ENCODE measurements at regions not wholly inside any gene's neighbourhood (a gene's known extent, or its start where the extent isn't known, plus 50 kb on each side); places are given as distances from the start of the nearest gene placed in this dataset.
"Not testable (repeated sequence)": the region's sequence is repeated elsewhere in the genome, so short reads cannot be mapped to it uniquely, and the experiment has no call there.

DNA sequence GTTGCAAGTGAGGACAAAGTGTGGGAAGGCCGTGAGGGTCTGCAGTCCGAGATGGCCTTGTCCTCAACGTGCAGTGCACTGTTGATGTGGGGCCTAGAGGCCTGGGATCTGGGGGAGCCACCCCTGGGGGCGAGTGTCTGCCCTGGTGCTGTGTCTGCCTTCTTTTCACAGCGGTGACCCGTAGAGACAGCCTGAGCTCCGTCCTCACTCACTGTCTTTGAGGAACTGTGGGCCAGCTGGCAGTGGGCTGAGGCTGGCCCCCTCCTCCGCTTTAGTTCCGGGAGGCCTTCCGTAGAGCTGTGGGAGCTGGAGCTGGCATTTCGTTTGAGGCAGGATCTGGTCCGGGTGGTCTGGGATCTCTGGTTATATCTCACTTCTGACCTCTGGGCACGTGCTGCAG is 1370.6 kb downstream of the CDH12 start:
- DNase-seq, result not testable (repeated sequence)

DNA sequence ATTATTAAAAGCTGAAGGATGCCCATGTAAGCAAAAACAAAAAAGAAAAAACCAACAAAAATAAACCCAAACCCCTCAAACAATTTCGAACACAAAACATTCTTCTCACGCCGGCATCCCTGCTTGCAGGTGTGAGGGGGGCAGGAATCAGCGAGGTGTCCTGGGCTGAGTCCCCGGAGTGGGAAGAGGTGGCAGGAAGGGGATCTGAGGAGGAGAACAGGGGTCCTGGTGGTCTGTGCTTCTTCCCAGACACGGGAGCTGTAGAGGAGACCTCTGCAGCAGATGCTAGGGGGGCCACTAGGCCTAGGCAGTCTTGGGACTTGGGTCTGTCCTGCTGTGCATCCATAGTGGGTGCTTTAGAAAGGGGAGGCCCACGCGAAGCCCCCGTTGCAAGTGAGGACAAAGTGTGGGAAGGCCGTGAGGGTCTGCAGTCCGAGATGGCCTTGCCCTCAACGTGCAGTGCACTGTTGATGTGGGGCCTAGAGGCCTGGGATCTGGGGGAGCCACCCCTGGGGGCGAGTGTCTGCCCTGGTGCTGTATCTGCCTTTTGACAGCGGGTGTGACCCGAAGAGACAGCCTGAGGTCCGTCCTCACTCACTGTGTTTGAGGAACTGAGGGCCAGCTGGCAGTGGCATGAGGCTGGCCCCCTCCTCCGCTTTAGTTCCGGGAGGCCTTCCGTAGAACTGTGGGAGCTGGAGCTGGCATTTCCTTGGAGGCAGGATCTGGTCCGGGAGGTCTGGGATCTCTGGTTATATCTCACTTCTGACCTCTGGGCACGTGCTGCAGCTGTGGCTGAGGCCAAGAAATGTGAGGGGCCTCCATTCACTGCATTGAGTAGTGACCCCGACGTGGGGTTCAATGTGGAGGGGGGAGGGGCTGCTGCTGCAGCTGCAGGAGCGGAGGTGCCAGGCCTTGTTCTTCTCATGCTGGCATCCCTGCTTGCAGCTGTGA is 1371.5 kb downstream of the CDH12 start:
- DNase-seq, result not testable (repeated sequence)

DNA sequence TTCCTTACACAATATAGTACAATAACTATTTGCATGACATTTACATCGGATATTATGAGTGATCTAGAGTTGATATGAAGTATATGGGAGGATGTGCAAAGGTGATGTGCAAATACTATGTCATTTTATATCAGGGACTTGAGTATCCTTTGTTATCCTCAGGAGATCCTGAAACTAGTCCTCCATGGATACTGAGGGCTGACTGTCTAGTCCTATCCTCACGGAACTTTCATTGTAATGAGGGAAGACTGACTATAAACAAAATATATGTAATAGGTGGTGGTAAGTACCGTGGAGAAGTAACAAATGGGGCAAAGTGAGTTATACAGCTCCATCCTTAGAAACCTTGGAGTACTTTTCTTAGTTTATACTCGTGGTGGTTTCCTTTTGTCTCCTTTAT is 1373.1 kb downstream of the CDH12 start:
- not testable (repeated sequence) for DNase-seq

DNA sequence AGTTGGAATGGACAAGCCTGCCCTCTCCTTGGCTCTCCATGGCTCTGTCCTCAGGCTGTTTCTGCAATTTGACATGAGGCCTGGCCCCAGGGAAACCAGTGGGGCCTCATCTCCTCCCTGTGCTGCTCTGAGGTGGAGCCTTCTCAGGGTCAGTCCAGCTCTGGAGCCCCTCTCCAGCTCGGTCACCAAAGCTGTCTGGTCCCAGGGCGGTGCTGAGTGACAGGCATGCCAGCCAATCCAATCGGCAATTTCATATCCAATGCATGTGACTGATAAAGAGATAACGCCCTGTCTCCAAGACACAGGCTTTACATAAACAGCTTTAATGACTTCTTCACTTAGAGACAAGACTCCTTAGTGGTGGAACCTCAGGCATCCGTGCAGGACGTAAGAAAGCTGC is 1379.2 kb downstream of the CDH12 start:
- DNase-seq, result not testable (repeated sequence)

DNA sequence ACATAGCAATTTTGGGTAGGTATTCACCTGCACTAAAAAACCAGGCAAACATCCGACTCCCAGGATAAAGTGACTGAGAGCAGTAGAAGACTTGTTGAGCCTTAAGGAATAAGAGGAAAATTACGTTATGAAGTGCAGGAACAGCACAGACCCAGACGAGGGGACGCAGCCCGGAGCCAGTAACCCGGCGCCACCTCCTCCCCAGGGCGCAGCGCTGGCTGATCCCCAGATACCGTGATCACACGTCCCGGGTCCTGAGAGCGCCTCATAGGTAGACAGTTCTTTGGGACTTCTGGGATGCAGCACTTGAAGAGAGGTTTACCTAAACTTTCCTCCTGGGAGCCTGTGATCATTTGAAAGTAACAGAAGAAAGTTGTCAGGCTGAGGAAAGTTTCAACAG is 1379.7 kb downstream of the CDH12 start:
- not testable (repeated sequence) for DNase-seq

DNA sequence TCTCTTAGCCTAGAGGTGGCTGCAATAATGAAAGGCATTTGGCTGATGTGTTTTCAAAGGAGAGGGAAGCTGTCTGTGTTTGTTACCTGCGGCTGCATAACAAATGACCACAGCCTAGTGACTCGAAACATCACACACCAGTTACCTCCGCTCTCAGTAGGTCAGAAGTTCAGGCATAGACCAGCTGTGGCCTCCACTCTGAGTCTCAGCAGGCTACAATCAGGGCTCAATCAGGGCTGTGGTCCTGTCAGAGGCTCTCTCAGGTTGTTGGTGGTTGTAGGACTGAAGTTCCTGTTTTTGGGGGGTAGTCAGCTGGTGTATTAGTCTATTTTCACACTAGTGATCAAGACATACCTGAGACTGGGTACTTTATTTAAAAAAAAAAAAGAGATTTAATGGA is 1381.5 kb downstream of the CDH12 start:
- not testable (repeated sequence) for DNase-seq

DNA sequence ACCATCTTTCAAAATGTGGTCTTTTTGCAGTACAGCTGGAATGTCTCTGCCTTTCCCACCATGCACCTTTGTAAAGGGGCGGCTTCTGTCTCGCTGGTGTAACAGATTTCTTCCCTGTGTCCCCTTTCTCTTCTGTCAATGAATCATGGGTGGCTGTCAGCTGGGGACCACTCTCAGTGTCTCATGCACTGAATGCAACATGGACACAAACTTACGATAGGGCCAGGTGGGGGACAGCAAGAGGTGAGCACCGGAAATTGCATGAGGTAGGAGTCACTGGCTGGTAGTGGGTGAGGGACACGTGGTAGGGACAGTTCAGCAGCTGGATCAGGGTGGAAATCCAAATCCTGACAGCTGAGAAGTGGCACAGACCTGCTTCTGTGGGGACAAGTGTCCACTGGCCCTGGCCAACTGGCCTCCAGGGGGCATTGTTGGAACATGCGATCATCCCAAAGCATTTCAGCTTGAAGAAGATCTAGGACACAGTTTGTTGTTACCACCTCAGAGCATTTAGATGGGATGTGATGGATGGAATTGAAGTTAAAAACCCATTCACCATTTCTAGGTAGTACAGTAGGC is 1383.5 kb downstream of the CDH12 start:
- not testable (repeated sequence) for DNase-seq

DNA sequence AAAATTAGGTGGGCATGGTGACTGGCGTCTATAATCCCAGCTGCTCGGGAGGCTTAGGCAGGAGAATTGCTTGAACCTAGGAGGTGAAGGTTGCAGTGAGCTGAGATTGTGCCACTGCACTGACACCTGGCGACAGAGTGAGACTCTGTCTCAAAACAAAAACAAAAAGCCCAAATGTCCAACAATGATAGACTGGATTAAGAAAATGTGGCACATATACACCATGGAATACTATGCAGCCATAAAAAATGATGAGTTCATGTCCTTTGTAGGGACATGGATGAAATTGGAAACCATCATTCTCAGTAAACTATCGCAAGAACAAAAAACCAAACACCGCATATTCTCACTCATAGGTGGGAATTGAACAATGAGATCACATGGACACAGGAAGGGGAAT is 1385.6 kb downstream of the CDH12 start:
- not testable (repeated sequence) for DNase-seq

DNA sequence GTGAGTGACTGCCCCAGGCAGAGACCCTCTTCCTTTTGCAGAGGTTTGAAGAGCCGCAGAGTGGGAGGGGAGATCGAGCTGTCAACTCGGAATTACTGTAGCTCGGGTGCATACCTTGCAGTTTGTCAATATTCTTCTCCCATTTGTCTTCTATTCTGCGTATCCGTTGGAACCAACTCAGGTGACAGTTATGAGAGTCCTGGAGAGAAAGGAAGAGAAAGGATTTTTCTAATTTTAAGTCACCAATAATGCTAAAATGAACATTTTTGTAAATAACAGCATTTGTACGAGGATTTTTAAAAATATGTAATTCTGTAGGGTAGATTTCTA is 1393.4 kb downstream of the CDH12 start:
- not testable (repeated sequence) for DNase-seq

DNA sequence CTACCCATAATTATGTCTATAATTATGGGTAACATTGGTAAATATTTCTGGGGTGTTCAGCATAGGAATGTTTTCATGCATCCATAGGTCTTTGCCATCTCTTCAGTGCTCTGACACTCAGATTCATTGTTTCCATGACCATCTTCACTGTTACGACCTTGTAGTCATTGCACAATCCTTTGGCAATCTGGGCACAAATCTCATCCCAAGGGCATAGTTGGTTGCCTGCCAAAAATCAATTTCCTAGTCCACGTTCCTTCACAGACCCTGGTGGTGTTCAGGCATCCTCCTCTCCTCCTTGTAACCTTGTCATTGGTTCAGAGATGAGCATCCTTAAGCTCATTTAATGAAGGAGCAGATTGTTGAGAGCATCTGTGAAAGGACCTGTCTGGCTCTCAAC is 1400.7 kb downstream of the CDH12 start:
- DNase-seq, result no peak

DNA sequence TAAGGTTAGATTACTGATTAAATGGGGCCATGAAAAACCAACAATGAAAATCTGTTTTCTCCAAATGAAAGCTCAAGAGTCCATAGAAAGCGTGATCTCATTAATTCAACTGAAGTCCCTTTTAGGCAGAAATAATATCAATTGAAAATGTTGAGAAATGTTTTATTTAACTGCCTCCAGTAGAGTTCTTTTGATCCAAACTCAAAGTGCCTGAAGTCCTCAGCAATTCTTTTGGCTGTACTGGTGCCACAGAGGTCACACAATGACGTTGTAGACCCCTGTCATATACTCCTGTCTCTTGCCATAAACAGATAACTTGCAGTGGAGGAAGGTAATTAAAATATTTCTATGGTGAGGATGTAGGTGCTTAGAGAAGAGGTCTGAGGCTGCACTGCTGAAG is 1420.5 kb downstream of the CDH12 start:
- DNase-seq, result no peak

DNA sequence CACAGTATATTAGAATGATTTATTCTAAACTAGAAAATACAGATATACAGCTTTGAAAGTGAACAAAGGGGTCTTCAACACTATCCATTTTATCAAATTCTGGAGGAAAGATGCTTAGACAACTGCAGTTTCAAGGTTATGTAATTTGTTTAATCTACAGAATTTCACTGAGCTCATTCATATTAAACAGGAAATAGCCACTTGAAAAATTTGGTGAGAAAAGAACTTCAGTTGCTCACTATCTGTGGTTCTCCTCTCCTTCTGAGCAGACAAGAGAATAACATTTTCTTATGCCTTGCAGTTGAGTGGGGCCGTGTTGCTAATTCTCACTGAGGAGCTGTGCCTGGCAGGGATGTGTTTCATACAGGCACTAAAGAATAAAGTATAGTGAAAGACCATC is 1428.2 kb downstream of the CDH12 start:
- DNase-seq, result no peak

DNA sequence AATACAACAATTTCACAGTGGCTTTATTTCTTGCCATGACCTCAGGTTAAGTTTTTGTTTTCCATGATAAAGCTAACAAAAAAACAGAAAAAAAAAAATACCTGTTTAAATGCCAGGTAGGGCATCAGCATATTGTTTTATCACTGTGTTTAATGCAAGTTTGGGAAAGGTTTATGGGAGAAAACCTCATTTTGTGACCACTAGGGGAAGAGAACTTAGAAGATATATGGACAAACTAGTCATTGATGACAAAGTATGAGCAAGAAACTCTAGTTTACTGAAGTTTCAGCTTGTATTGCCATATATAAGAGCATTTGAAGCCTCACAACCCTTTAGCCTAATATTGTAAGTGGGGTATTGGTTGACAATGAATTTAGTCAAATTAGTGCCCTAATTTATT is 1431.4 kb upstream of the CDH18 start:
- no peak for DNase-seq

DNA sequence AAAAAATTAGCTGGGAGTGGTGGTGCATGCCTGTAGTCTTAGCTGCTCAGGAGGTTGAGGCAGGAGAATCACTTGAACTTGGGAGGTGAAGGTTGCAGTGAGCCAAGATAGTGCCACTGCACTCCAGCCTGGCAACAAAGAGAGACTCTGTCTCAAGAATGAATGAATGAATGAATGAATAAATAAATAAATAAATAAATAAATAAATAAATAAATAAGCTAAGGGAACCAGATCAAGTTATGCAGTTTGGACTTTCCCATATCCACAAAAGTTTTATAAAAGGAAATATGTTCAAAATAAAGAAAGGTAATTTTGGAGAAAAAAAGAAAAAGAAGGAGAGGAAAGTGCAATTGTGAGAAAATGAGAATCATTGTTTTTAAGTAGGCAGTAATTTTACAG is 1414.1 kb upstream of the CDH18 start:
- not testable (repeated sequence) for DNase-seq

DNA sequence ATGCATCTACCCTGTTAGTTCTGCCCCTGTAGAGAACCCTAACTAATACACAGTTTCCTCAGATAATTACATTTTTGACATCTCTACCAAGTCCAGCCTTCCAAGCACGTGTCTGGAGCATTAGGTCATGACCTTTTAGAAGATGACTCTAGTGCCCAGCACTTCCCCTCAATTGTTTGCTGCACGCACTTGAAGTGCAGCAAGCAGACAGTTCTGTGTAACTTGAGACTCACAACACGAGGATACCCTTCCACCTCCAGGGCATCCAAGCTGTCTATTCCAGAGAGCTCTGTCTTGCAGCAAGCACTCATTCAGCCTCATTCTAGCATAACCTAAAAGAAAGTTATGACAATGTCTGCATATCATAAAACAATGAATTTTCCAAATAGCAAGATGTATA is 1410.5 kb upstream of the CDH18 start:
- DNase-seq, result no peak

DNA sequence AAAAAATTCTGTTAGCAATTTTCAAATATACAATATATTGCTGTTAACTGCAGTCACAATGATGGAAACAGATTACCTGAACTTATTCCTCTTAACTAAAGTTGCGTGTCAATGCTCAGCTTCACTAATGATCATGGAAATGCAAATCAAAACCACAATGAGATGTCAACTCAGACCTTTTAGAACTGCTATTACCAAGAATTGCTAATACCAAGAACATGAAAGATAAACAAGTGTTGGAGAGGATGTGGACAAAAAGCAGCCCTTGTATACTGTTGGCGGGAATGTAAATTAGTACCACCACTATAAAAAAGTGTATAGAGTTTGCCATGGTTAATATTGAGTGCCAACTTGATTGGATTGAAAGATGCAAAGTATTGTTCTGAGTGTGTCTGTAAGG is 1409.7 kb upstream of the CDH18 start:
- no peak for DNase-seq

DNA sequence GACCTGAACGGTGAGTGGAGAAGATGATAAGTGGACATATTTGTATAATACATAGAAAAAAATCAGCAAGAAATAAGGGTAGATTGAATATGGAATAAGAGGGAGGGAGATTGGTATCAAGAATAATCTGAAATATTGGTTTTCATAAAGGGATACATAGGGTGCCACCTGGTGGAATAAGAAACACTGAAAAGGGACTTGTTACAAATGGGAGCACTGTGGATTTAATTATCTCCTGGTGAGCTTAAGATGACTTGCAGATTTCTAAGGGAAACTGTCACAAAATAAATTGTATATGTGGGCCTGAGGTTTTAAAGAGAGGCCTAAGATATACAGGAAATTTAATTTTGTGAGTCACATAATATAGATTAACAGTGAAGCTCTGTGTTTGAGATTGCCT is 1403.5 kb upstream of the CDH18 start:
- DNase-seq, result no peak

DNA sequence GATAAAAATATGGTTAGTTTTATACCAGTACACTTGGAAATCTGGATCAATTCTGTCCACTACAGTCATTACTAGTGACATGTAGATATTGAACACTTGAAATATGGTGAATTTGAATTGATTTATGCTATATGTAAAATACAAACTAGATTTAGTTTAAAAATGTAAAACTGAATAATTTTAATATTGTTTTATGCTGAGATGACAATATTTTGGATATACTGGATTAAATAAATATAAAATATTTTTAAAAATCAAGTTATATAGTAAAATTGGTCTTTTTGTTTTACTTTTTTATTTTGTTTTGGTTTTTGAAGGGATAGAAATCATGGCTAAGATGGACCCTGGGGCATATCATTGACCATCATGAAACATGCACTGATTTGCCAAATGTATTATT is 1372.8 kb upstream of the CDH18 start:
- DNase-seq, result not testable (repeated sequence)

DNA sequence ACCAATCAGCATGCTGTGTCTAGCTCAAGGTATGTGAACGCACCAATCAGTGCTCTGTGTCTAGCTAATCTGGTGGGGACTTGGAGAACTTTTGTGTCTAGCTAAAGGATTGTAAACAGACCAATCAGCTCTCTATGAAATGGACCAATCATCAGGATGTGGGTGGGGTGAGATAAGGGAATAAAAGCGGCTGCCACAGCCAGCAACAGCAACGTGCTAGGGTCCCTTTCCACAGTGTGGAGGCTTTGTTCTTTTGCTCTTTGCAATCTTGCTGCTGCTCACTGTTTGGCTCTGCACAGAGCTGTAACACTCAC is 1353.9 kb upstream of the CDH18 start:
- not testable (repeated sequence) for DNase-seq

DNA sequence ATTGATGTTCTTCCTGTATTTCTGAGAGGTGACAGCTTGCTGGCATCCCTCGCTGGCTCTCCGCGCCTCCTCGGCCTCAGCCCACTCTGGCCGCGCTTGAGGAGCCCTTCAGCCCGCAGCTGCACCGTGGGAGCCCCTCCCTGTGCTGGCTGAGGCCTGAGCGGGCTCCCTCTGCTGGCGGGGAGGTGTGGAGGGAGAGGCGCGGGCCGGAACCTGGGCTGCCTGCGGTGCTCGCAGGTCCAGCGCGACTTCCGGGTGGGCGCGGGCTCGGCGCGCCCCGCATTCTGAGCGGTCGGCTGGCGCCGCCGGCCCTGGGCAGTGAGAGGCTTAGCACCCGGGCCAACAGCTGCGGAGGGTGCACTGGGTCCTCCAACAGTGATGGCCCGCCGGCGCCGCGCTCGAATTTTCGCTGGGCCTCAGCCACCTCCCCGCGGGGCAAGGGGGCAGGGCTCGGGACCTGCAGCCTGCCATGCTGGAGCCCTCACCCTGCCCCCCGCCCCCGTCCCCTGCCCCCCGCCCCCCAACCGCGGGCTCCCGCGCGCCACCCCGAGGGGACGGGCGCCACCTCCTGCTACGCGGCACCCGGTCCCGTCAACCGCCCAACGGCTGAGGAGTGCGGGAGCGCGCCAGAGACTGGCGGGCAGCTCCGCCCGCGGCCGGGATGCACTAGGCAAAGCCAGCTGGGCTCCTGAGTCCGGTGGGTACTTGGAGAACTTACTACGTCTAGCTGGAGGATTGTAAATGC is 1353.4 kb upstream of the CDH18 start:
- DNase-seq, result not testable (repeated sequence)

DNA sequence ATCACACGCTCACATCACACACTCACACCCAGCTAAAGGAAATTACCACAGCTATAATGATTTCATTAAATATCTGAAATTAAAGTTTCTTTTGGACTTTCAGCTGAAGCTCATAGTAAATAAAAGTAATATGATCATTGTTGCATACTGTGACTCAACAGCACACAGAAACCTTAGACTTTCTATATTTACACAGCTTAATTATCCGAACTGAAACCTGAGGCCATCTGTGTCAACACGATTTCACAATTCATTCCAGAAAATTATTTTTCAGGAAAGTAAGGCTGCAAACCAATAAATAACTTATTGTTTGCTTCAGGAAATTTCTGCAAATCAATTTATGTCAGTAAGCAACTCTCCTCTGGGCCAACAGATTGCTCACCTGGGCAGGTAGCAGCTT is 1352.2 kb upstream of the CDH18 start:
- DNase-seq, result not testable (repeated sequence)

DNA sequence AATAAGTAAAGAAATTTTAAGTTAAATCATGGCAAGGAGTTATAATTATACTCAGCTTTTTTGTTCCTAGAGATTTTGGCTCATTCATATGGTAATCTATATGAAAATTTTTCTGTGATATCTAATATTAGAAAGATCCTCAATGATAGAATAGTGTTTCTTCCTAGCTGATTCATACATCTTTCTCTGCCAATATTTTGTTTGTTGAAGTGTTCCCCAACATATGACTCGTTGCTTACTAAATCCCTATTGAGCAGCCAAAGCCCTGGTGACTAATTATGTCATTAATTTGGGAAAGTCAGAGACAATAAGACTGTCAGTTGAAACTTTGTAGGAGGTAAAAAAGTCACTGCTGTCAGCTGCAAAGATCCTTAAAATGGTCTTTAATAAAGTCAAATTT is 1348.5 kb upstream of the CDH18 start:
- DNase-seq, result not testable (repeated sequence)

DNA sequence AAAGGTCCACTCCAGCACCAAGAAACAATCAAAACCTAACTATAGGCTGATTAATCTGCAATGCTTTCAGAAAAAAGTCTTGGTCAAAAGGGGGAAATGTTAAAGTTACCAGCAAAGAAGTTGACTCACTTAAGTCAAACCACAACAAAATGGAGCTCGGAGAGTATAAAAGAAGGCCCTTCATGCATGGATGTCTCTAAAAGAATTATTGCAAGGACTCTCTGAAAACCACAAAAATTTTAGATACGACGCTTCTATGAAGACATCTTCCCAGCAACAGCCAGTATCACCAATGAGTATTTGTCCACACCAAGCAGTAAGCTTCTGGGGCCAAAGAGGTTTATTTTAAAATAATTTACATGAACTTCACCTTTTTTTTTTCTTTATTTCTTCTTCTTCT is 1327.4 kb upstream of the CDH18 start:
- not testable (repeated sequence) for DNase-seq

DNA sequence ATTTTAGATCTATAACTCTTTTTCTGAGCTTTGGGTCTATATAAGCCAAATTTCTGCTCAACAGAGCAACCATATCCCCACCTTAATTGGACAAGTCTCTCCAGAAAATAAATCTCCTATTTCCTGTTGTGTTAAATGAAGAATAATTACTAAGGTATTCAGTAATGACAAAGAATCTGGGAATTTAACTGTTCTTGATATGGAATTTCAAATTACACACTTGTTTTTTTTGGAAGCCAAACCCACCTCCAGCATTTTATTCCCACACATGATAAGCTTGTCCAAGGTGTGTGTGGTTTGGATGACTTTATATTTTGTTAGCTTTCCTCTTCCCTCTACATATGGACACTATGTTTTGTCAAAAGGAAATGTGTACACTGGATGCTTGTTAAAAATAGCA is 1313.2 kb upstream of the CDH18 start:
- not testable (repeated sequence) for DNase-seq
